G401 (cell line): ENCODE measurements at regions not wholly inside any gene's neighbourhood (a gene's known extent, or its start where the extent isn't known, plus 50 kb on each side); places are given as distances from the start of the nearest gene placed in this dataset.
A peak's percentile ranks its signal among the peaks of the same experiment; 100 is the strongest.
"Not testable (repeated sequence)": the region's sequence is repeated elsewhere in the genome, so short reads cannot be mapped to it uniquely, and the experiment has no call there.

Source experiments
- DNase-seq: peaks from one replicate; pipeline ENCODE4 v3.0.0-alpha.2; 2015; ENCODE audit warnings: low spot score
- in situ Hi-C: cut with HindIII; loops from 2 replicates; pipeline ENCODE4 v1.10.0; 2016; ENCODE audit warnings: low sequenced_read_pairs, mixed read lengths

- DNase-seq = no peak
- in situ Hi-C loops = no loop called here
Observed at GRCh38 chr1:96464066-96464465, 257.5 kb upstream of the PTBP2 start.

DNA sequence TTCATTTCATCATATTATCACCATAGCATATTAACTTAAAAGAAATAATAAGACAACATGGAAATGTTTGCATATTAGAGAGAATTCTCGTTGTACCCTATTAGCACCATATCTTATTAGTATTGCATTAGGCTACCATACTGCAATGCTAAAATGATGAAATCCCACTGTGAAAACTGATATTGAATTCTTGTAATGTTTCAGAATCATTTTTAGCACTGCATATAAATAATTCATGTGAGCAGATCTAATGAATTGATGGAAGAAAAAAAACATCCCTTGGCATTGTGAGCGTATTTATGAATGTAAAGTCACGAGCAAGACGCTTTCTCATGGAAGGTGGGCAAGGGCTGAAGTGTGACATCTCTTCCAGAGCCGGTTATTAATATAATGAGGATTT, 257.1 kb upstream of the PTBP2 start:
- in situ Hi-C loops = no loop called here
- no peak for DNase-seq

GRCh38 chr1:96464991-96465390, 256.6 kb upstream of the PTBP2 start:
- in situ Hi-C loops = no loop called here
- DNase-seq = no peak

DNA sequence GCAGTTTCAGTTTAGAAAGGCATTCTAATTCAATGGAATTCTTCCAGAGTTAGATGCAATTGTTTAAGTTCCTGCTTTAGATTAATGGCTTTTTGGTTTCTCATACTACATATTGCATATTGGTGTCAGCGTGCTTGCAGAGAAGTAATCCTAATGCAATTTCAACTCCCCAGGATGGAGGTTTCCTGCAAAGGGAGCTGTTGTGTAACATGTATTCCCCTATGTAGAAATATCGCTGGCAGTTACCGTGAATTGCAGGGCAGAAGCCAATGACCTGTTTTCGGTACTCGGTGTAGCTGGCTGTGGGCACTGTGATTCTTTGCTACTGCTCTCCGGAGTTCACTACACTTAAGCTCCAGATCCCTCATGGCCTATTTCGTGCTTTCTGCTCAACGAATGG, 256.1 kb upstream of the PTBP2 start:
- in situ Hi-C loops = no loop called here
- peak; percentile 4 for DNase-seq

GRCh38 chr1:96466842-96467241, 254.7 kb upstream of the PTBP2 start:
- in situ Hi-C loops = no loop called here
- DNase-seq = no peak

GRCh38 chr1:96469726-96470125, 251.9 kb upstream of the PTBP2 start:
- in situ Hi-C loops, DNase-seq: not testable (repeated sequence)

GRCh38 chr1:96472471-96472870, 249.1 kb upstream of the PTBP2 start:
- no peak for DNase-seq
- in situ Hi-C loops = no loop called here

DNA sequence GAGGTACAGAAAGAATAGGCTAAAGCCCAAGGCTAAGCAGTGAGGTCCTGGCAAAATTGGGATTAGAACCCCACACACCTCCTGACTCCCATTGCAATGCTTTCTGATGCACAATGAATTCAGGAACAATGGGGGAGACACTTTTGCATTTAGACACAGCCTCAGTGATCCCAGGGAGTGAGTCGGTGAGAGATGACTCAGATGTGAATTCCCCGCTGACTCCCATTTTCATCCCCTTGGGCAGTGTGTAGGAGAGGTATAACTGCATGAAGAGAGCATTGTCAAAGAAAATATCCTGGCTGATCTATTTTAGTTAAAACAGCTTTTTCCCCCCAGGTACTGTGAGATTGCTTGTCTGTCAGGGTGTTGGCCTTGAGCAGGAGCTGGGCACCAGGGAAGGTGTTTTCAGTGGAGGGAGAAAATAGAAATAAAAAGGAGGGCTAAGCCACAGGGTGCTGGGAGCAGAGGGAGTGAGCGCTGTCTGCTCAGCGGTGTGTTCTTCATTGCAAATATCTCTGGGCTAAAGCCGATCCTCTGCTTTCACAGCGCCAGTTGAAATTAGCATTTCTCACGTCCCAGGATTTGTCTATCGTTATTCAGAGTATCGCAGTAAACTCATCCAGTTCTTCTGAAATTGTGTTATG, 247.7 kb upstream of the PTBP2 start:
- in situ Hi-C loops = no loop called here
- DNase-seq = no peak

DNA sequence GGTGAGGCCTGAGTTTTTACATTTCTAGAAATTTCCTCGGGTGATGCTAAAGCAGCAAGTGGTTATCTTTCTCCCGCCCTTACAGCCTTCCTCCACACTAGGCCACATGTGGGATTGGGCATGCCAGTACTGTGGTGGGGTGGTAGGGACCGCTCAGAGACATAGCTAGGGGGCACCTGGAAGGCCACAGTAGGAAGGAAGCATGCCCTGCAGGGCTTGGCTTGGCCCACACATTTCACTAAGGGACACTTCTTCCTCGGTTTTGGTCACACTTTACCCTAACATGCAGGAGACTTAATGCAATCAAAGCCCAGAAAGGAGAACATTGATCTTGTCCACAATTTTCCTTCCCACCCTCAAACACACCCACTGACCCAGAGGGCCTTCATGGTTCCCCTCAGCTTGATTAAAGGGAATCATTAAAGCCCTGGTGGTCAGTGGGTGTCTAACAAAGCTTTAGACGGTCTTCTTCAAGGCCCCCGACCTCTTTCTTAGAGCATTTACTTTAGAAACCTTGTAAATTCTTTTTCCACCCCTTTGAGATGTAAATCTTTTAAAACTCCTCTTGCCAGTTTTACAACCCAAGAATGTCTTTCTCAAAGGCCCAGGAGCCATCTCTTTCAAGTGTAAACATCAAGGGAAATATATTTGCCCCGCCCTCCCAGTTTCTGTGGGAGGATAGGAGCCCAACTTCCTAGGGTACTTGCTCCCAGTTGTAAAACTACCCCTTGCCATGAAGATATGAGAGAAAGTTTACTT, 246.4 kb upstream of the PTBP2 start:
- in situ Hi-C loops = no loop called here
- no peak for DNase-seq

- in situ Hi-C loops = no loop called here
- DNase-seq = no peak
Observed at GRCh38 chr1:96475903-96476302, 245.7 kb upstream of the PTBP2 start.

GRCh38 chr1:96478228-96478627, 243.4 kb upstream of the PTBP2 start:
- no peak for DNase-seq
- in situ Hi-C loops = no loop called here

DNA sequence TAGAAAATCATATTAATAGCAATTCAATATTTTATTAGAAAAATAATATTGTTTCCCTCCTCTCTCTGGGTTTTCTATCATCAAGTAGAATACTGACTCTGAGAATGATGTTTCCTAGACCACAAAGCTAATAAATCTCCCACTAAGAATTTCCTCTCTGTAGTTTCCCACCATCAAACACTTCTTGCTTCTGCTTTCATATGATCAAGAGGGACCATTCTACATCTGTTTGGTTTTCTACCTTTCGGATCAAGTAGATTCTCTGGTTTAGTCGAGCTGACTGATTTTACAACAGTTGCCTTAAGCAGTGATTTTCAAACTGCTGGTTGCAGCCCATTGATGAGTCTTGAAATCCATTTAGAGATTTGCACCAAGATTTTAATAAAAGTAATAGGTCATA, 240.2 kb upstream of the PTBP2 start:
- DNase-seq = no peak
- in situ Hi-C loops = no loop called here

- DNase-seq = no peak
- in situ Hi-C loops = no loop called here
Observed at GRCh38 chr1:96482616-96483015, 239.0 kb upstream of the PTBP2 start.

DNA sequence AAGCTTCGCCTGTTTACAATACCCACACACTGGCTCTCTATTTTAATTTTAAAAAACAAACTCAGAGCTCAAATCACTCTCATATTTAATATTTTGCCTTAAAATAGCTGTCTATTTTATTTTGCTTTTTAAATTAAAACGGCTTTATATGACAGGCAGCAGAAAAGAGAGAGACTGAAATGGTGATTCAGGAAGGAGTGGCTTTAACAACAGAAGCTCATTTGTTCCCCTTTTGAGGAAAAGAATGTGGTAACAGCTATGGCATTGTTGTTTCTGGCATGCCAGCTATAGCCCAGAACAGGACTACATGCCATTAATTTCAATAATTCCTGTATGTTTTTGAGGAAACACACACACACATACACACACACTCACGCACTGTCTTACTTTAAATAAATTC, 234.2 kb upstream of the PTBP2 start:
- in situ Hi-C loops = no loop called here
- DNase-seq = no peak

DNA sequence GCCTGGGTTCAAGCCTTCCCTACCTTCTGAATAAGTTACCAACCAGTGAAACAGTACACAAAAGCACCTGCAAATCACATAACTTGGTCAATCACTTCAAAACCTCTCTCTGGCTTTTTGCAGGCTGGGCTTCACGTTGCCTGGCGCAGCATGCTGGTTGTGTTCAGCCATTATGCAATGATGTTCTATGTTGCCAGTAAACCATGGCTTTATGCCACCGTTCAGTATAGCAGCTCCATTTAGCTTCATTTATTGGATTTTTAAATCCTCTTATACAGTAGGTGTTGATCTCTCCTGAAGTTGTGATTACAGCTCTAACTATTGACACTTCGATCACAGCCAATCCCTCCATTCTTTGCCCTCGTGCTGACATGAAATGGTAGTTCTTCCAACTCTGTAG, 233.6 kb upstream of the PTBP2 start:
- in situ Hi-C loops = no loop called here

GRCh38 chr1:96488777-96489176, 232.8 kb upstream of the PTBP2 start:
- in situ Hi-C loops = no loop called here
- DNase-seq = no peak

More for the DNA sequence above, 233.6 kb upstream of the PTBP2 start:
- no peak for DNase-seq

DNA sequence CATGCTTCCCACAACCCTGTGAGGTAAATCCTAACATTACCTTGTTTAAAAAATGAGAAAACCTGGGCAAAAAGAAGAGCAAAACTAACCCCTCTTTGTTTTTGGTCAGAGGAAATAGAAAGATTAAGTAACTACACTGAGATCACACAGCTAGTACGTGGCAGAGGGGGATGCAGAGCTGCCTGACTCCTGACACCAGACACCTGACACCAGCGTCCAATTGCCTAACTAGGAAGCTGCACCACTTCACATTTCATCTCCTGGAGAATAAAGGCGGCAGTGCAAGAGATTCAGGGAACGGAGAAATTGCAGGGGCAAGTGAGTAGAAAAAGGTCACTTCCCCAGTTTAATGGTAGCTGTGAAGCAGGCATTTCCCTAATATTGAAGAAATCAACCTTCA, 229.3 kb upstream of the PTBP2 start:
- no peak for DNase-seq
- in situ Hi-C loops = no loop called here

GRCh38 chr1:96498744-96499340, 222.7 kb upstream of the PTBP2 start:
- in situ Hi-C loops = no loop called here
- no peak for DNase-seq

DNA sequence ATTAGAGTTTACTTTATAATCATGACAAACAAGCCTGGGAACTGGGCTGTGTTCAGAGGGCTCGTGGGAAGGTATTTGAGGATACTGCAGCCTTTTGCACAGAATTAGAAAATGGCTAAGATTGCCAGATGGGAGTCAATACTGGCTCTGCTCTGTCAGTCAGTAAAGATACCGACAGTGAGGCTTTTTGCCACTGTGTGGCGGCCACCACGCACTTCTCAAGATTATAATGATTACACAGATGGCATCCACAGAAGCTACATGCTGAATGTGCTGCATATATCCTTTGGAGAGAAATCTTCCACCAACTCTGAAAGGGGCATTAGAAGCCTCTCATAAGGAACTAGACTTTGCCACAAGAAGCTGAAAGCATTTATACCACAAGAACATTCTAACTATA, 213.4 kb upstream of the PTBP2 start:
- DNase-seq = no peak
- in situ Hi-C loops = no loop called here

DNA sequence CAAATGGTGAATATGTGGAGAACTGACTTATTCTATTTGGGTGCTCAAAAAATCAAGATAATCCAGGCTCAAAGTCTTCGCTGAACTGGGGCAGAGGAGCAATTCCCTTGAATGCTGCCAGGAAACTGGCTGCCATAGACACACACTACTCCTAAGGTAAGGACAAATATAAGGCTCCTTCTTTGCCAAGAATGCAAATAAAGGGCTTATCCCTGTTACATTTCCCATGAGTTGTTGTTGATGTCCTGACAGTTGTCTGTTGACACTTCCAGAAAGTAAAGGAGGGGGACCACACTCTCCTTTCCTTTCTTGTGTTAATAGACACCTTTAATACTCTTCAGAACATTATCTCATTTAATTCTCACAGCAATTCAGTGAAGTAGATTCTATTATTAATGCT, 212.2 kb upstream of the PTBP2 start:
- no peak for DNase-seq
- in situ Hi-C loops = no loop called here

DNA sequence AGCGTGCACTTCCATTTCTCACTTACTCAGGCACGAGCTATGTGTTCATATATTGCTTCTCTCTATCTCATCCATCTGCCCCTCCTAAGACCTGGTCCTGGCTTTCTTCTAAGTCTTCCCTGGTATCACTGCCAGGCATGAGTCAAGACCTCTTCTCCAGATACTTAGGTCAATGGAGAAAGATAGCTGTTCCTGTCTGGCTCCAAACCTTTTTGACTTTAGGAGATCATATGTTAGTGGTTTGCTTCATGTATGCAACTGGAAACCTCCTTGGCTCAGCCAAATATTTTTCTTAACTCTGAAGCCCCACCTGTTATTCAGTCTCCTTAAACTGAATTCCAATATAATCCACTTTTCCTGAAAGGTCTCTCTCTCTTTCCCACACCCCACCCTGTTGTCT, 211.6 kb upstream of the PTBP2 start:
- DNase-seq = no peak
- in situ Hi-C loops = no loop called here
